ENCODE measurements at regions not wholly inside any gene's neighbourhood (a gene's known extent, or its start where the extent isn't known, plus 50 kb on each side); places are given as distances from the start of the nearest gene placed in this dataset.

GRCh38 chr18:73918816-73919215 lies 228.8 kb downstream of the FBXO15 start:
- DNase-seq = no peak

- DNase-seq = no peak
These were observed 230.6 kb downstream of the FBXO15 start for GRCh38 chr18:73917046-73917445.

- DNase-seq = no peak
These were observed 234.1 kb downstream of the FBXO15 start for GRCh38 chr18:73913505-73913904.

GRCh38 chr18:73908323-73908722 lies 239.3 kb downstream of the FBXO15 start:
- DNase-seq = peak; percentile 25

- DNase-seq = no peak
These were observed 246.1 kb downstream of the FBXO15 start for GRCh38 chr18:73901566-73901965.

- no peak for DNase-seq
These were observed 246.5 kb downstream of the FBXO15 start for GRCh38 chr18:73901151-73901550.

- DNase-seq = no peak
These were observed 247.4 kb downstream of the FBXO15 start for GRCh38 chr18:73900106-73900835.

GRCh38 chr18:73897517-73897916 lies 250.1 kb downstream of the FBXO15 start:
- peak; percentile 13 for DNase-seq

- DNase-seq = peak; percentile 73
These were observed 250.9 kb downstream of the FBXO15 start for GRCh38 chr18:73896685-73897084.

- DNase-seq = peak; percentile 100
These were observed 251.9 kb downstream of the FBXO15 start for GRCh38 chr18:73895701-73896100.

- peak; percentile 37 for DNase-seq
These were observed 253.8 kb downstream of the FBXO15 start for GRCh38 chr18:73893880-73894279.

- DNase-seq = peak; percentile 87
These were observed 255.8 kb downstream of the FBXO15 start for GRCh38 chr18:73891572-73892421.

- DNase-seq = no peak
These were observed 259.1 kb downstream of the FBXO15 start for GRCh38 chr18:73888565-73888964.

- no peak for DNase-seq
These were observed 259.8 kb downstream of the FBXO15 start for GRCh38 chr18:73887801-73888200.

GRCh38 chr18:73884868-73885267 lies 262.8 kb downstream of the FBXO15 start:
- DNase-seq = no peak

GRCh38 chr18:73881396-73881917 lies 266.2 kb downstream of the FBXO15 start:
- DNase-seq = no peak

GRCh38 chr18:73880387-73880786 lies 267.2 kb downstream of the FBXO15 start:
- DNase-seq = peak; percentile 13

GRCh38 chr18:73879766-73880165 lies 267.9 kb downstream of the FBXO15 start:
- DNase-seq = peak; percentile 71

- DNase-seq = no peak
These were observed 268.3 kb downstream of the FBXO15 start for GRCh38 chr18:73879328-73879727.

- no peak for DNase-seq
These were observed 278.5 kb downstream of the FBXO15 start for GRCh38 chr18:73869182-73869581.

- no peak for DNase-seq
These were observed 285.9 kb downstream of the FBXO15 start for GRCh38 chr18:73861771-73862170.

- no peak for DNase-seq
These were observed 287.7 kb downstream of the FBXO15 start for GRCh38 chr18:73859837-73860397.

GRCh38 chr18:73852789-73853549 lies 294.7 kb downstream of the FBXO15 start:
- no peak for DNase-seq

Data from DMS53 (cell line).